Lower lobe of right lung (tissue), 2 donors: ENCODE measurements at regions not wholly inside any gene's neighbourhood (a gene's known extent, or its start where the extent isn't known, plus 50 kb on each side); places are given as distances from the start of the nearest gene placed in this dataset.
A peak's percentile ranks its signal among the peaks of the same experiment; 100 is the strongest.
"Not testable (repeated sequence)": the region's sequence is repeated elsewhere in the genome, so short reads cannot be mapped to it uniquely, and the experiment has no call there.

Experiments used
- ATAC-seq, 2 donors: fragments of 200-7000 bp; cut with Tn5 transposase; one replicate each; pipeline ENCODE4 v1.9.1; 2020 to 2022; ENCODE audit warnings: mild to moderate bottlenecking in 2 of 2, moderate library complexity in 2 of 2
- DNase-seq: peaks from one replicate; pipeline ENCODE4 v3.0.0-alpha.2; 2020
- H3K27ac ChIP-seq: fragments of 200-600 bp; one replicate; pipeline ENCODE4 v1.8.0; 2022
- H3K27me3 ChIP-seq: fragments of 200-600 bp; one replicate; pipeline ENCODE4 v1.8.0; 2022; ENCODE audit warnings: low read depth
- H3K36me3 ChIP-seq: fragments of 200-600 bp; one replicate; pipeline ENCODE4 v1.8.0; 2022; ENCODE audit warnings: mild to moderate bottlenecking
- H3K4me1 ChIP-seq: fragments of 200-600 bp; one replicate; pipeline ENCODE4 v1.8.0; 2022
- H3K4me3 ChIP-seq: fragments of 200-600 bp; one replicate; pipeline ENCODE4 v1.8.0; 2022; ENCODE audit warnings: mild to moderate bottlenecking
- H3K9me3 ChIP-seq: fragments of 200-600 bp; one replicate; pipeline ENCODE4 v1.8.0; 2022
- intact Hi-C: fragments of 100-400 bp; cut with DNase I; formaldehyde crosslinking; loops from one replicate; pipeline ENCODE4 v1.11.0; 2022
- TF ChIP-seq, protein P1 (sequence below): fragments of 200-600 bp; IDR thresholded peaks from one replicate; pipeline ENCODE4 v1.8.0; 2022; ENCODE audit warnings: antibody characterized with exemption, mild to moderate bottlenecking
- donor health status: DM: no; HTN: yes; CAD: no; lungs with severe emphysema.

DNA sequence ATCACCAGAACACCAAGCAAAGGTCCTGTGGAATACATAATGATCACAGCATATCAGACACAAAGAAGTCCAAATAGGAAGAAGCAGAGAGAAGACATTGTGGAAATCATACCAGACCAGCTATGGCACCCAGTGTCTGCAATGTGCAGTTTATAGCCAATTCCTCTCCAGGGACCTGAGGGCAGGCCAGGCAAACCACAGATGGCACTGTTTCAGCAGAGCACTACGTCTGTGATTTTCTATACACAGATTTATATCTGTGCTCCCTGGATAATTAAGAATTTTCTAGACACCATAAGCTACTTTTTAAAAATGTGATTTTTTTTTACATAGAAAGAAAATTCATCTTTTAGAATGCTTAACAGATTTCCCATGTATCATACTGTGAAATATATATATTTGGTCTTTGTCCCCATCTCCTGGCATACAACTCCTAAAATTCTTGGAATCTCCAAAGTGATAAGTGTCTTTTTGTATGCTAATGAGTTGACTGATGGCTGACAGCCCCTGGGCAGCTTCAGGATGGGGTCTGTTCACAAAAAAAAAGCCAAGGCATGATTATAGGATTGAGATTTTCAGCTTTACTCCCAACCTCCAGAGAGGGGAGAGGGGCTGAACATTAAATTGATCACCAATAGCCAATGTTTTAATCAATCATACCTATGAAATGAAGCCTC is 498.1 kb downstream of the SIPA1L2 start:
- TF ChIP-seq, protein P1, sequence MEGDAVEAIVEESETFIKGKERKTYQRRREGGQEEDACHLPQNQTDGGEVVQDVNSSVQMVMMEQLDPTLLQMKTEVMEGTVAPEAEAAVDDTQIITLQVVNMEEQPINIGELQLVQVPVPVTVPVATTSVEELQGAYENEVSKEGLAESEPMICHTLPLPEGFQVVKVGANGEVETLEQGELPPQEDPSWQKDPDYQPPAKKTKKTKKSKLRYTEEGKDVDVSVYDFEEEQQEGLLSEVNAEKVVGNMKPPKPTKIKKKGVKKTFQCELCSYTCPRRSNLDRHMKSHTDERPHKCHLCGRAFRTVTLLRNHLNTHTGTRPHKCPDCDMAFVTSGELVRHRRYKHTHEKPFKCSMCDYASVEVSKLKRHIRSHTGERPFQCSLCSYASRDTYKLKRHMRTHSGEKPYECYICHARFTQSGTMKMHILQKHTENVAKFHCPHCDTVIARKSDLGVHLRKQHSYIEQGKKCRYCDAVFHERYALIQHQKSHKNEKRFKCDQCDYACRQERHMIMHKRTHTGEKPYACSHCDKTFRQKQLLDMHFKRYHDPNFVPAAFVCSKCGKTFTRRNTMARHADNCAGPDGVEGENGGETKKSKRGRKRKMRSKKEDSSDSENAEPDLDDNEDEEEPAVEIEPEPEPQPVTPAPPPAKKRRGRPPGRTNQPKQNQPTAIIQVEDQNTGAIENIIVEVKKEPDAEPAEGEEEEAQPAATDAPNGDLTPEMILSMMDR = no peak
- Histone ChIP-seq H3K36me3 (no peaks in the 10 kb centered on the region), H3K9me3 (no peaks in the 10 kb centered on the region), H3K27me3 (no peaks in the 10 kb centered on the region), H3K4me3 (no peak overlapping the region), H3K27ac (no peak overlapping the region), H3K4me1 (no peaks in the 10 kb centered on the region)
- ATAC-seq (no peak), DNase-seq (no peak)
- intact Hi-C loops = no loop called here

DNA sequence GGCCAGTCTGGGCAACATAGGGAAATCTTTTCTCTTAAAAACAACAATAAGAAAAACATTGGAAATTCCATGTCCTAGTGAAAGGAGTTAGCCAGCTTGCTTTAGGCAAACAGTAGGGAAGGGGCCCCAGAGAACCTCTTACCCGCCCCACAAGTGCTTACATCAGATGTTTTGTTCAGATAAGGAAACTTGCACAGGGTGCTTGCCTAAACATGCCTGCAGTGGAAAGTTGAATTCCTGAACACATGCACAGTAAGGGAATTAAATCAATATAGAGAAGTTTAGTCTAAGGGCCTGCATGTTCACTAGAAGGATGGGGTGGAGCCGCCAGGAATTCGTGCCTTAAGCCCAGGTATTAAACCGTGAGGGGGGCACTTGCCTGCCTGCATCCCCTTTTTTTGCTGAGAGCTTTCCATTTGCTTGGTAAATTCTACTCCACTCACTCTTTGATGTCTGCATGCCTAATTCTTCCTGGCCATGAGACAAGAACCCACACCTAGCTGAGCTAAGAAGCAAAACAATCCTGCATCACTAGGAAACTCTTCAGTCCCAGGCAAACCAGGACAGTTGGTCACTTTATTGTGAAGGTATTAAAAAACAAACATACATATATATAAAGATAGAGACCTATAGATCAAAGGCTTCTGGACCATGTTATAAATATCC is 499.0 kb downstream of the SIPA1L2 start:
- Histone ChIP-seq H3K27ac (no peak overlapping the region), H3K27me3 (no peaks in the 10 kb centered on the region), H3K4me3 (no peak overlapping the region), H3K4me1 (no peaks in the 10 kb centered on the region), H3K36me3 (no peaks in the 10 kb centered on the region), H3K9me3 (no peaks in the 10 kb centered on the region)
- TF ChIP-seq, protein P1 = no peak
- intact Hi-C loops = no loop called here
- ATAC-seq (peak in 1 of 2 donors; percentile 39), DNase-seq (no peak)

DNA sequence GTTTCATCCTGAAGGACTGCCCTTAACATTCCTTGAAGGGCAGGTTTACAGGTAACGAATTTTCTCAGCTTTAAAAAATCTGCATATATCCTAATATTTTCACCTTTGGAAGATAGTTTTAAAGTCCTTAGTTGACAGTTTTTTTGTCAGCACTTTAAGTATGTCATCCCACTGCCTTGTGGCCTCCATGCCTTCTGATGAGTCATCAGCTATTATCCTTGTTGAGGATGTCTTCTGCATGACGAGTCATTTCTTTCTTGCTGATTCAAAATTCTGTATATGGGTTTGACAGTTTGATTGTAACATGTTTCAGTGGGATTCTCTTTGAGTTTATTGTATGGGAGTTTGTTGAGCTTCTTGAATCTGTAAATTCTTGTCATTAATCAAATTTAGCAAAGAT is 500.6 kb downstream of the DISC1 start:
- Histone ChIP-seq H3K4me1 (no peaks in the 10 kb centered on the region), H3K27ac (no peak overlapping the region), H3K4me3 (no peak overlapping the region), H3K9me3 (no peaks in the 10 kb centered on the region), H3K27me3 (no peaks in the 10 kb centered on the region), H3K36me3 (no peaks in the 10 kb centered on the region)
- TF ChIP-seq, protein P1 = no peak
- ATAC-seq = no peak
- DNase-seq = no peak
- intact Hi-C loops = no loop called here

DNA sequence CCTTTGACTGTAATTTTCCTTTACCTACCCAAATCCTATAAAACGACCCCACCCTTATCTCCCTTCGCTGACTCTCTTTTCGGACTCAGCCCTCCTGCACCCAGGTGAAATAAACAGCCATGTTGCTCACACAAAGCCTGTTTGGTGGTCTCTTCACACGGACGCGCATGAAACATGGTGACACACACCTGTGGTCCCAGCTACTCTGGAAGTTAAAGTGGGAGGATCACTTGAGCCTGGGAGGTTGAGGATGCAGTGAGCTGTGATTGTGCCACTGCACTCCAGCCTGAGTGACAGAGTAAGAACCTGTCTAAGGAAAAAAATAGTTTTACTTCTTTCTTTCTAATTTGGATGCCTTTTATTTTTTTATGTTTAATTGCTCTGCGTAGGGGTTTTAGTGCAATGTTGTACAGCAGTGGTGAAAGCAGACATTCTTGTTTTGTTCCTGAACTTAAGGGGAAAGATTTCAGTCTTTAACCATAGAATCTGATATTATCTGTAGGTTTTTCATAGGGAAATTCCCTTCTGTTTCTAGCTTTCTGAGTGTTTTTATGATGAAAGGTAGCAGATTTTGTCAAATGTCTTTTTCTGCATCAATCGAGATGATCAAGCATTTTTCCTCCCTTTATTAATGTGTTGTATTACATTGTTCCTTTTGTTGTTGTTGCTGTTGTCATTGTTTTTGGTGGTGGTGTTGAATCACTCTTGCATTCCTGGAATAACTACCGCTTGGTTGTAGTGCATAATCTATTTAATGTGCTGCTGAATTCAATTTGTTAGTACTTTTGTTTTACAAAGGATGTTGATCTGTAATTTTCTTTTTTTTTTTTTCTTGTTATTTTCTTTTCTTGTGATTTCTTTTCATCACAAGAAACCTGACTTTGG is 497.4 kb downstream of the DISC1 start:
- H3K27me3 ChIP-seq = no peaks in the 10 kb centered on the region
- no peak overlapping the region for H3K4me3 ChIP-seq
- TF ChIP-seq, protein P1 = no peak
- intact Hi-C loops = no loop called here
- no peak for ATAC-seq
- H3K36me3 ChIP-seq = no peaks in the 10 kb centered on the region
- no peak for DNase-seq
- no peaks in the 10 kb centered on the region for H3K4me1 ChIP-seq
- H3K27ac ChIP-seq = no peak overlapping the region
- no peaks in the 10 kb centered on the region for H3K9me3 ChIP-seq

DNA sequence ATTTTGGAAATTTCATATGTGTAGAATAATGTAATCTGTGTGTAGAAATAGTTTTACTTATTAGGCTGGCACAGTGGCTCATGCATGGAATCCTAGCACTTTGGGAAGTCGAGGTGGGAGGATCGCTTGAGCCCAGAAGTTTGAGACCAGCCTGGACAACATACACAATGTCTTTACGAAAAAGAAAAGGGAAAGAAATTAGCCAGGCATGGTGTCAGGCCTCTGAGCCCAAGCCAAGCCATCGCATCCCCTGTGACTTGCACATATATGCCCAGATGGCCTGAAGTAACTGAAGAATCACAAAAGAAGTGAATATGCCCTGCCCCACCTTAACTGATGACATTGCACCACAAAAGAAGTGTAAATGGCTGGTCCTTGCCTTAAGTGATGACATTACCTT is 491.3 kb downstream of the DISC1 start:
- H3K4me1 ChIP-seq, H3K9me3 ChIP-seq, ATAC-seq, H3K27me3 ChIP-seq, intact Hi-C loops, H3K4me3 ChIP-seq, H3K27ac ChIP-seq, DNase-seq, H3K36me3 ChIP-seq: not testable (repeated sequence)
